ENCODE measurements at regions not wholly inside any gene's neighbourhood (a gene's known extent, or its start where the extent isn't known, plus 50 kb on each side); places are given as distances from the start of the nearest gene placed in this dataset.

DNA sequence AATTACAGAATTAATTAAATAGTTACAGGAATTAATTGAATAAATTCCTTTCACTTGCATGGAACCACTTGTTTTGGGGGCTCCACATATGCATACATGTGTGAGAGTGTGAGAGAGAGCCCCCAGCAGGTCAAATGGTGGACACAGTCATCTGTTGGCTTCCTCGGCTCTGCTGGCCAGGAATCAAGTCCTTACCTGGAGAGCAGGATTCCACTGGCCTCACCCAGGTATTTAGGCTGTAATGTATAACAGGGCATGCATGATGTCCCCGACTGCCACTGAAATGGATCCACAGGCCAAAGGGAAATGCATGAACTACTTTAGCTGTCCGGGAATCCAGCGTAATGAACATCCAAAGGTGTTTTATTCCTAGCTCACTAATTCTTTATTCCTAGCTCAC lies 139.7 kb upstream of the SMAD3 start (continued):
- TF ChIP-seq CHD4 (IDR thresholded peaks at IDR 0.05): no peak
- no peak for TF ChIP-seq DPF2 (IDR thresholded peaks at IDR 0.05)

- no peak for ATAC-seq
- ChIA-PET SMC1A (ENCODE audit: uncharacterized antibody, unreplicated experiment) (no interaction called here), CTCF (interaction anchor here (0.7 to 1.3 kb wide), 3 partner anchors 11 to 24 kb away, joined by 3 read pairs; no protein-coding TSS in a partner anchor), RAD21 (ENCODE audit: unreplicated experiment) (interaction anchor here (1.4 kb wide), 1 partner anchor 377 kb away, joined by 4 read pairs; no protein-coding TSS in a partner anchor), POLR2A (no interaction called here)
- TF ChIP-seq, protein P1, sequence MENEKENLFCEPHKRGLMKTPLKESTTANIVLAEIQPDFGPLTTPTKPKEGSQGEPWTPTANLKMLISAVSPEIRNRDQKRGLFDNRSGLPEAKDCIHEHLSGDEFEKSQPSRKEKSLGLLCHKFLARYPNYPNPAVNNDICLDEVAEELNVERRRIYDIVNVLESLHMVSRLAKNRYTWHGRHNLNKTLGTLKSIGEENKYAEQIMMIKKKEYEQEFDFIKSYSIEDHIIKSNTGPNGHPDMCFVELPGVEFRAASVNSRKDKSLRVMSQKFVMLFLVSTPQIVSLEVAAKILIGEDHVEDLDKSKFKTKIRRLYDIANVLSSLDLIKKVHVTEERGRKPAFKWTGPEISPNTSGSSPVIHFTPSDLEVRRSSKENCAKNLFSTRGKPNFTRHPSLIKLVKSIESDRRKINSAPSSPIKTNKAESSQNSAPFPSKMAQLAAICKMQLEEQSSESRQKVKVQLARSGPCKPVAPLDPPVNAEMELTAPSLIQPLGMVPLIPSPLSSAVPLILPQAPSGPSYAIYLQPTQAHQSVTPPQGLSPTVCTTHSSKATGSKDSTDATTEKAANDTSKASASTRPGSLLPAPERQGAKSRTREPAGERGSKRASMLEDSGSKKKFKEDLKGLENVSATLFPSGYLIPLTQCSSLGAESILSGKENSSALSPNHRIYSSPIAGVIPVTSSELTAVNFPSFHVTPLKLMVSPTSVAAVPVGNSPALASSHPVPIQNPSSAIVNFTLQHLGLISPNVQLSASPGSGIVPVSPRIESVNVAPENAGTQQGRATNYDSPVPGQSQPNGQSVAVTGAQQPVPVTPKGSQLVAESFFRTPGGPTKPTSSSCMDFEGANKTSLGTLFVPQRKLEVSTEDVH (IDR thresholded peaks at IDR 0.05; ENCODE audit: low read depth, partially characterized antibody): no peak
- TF ChIP-seq PAX8 (IDR thresholded peaks at IDR 0.05) (no peak), NRF1 (conservative IDR thresholded peaks at IDR 0.05; ENCODE audit: low read depth, low read length) (no peak)
- H4K20me1 ChIP-seq (ENCODE audit: control insufficient read depth, insufficient read depth): no peaks in the 10 kb centered on the region
- no TSS peak for BruUV-seq (replicated peaks)
- no peak for FAIRE-seq
- in situ Hi-C loops (cut with MboI) (no loop called here), intact Hi-C loops (cut with micrococcal nuclease; ENCODE audit: unreplicated experiment) (no loop called here)
- WGBS (ENCODE audit: insufficient coverage, insufficient replicate concordance, low lambda C conversion rate, missing lambda C conversion rate): 71% methylated on average over 4 of the region's 4 CpGs
- no peaks in the 10 kb centered on the region for H3K4me1 ChIP-seq (ENCODE audit: control insufficient read depth, insufficient read depth, low read length)
- no peak overlapping the region for H2AFZ ChIP-seq (ENCODE audit: control insufficient read depth, low read depth, low read length)
- H3K4me2 ChIP-seq (ENCODE audit: control insufficient read depth, insufficient read depth): no peak overlapping the region
- DNase-seq (ENCODE audit: low read depth, low spot score): no peak
- no peak overlapping the region for H3K9ac ChIP-seq (ENCODE audit: control insufficient read depth, insufficient read depth, low read length)
- H3K79me2 ChIP-seq (ENCODE audit: control insufficient read depth, insufficient read depth, low read length): no peaks in the 10 kb centered on the region
- H3K9me3 ChIP-seq (replicated peaks; ENCODE audit: control insufficient read depth, insufficient read depth, low read length): peaks cover 6% of the 10 kb centered on the region; the same call in 2 of the 3 replicates
- H3K36me3 ChIP-seq (ENCODE audit: control insufficient read depth in 2 of 2, insufficient read depth in 2 of 2, low read length in 1 of 2): no peaks in the 10 kb centered on the region
- H3K27ac ChIP-seq (ENCODE audit: control insufficient read depth, insufficient read depth): no peak overlapping the region
- H3K27me3 ChIP-seq (replicated peaks in 1 of 2; ENCODE audit: control insufficient read depth in 2 of 2, insufficient read depth in 2 of 2, low read length in 1 of 2): no peaks in the 10 kb centered on the region
- no peak overlapping the region for H3K4me3 ChIP-seq
Observed at GRCh38 chr15:66927201-66928077, 138.0 kb upstream of the SMAD3 start.
